HG03565 (cell line): ENCODE measurements at regions not wholly inside any gene's neighbourhood (a gene's known extent, or its start where the extent isn't known, plus 50 kb on each side); places are given as distances from the start of the nearest gene placed in this dataset.
"Not testable (repeated sequence)": the region's sequence is repeated elsewhere in the genome, so short reads cannot be mapped to it uniquely, and the experiment has no call there.

Experiments
- ATAC-seq: cut with Tn5 transposase; IDR thresholded peaks from one replicate; pipeline ENCODE4 v1.9.1; 2021; ENCODE audit warnings: mild to moderate bottlenecking, moderate library complexity; ENCODE audit not compliant: unreplicated experiment

DNA sequence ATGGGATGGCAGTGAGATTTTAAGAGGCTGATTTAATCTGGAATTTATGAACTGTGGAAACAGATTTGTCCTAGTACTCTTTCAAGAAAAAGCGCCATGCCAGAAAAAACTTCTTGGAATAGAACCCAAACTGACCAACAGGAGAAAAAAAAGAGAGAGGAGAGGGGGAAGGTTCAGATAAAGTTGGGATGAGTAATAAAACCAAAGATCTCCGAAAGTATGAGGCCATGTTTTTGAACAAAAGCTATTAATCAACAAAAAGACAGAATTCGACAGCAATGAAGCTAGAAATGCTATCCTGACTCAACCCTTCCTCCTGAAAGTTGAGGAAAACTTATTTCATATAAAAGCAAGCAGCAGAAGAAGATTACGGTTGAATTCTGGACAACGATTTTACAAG is 135.5 kb downstream of the CEMIP2 start:
- no peak for ATAC-seq

DNA sequence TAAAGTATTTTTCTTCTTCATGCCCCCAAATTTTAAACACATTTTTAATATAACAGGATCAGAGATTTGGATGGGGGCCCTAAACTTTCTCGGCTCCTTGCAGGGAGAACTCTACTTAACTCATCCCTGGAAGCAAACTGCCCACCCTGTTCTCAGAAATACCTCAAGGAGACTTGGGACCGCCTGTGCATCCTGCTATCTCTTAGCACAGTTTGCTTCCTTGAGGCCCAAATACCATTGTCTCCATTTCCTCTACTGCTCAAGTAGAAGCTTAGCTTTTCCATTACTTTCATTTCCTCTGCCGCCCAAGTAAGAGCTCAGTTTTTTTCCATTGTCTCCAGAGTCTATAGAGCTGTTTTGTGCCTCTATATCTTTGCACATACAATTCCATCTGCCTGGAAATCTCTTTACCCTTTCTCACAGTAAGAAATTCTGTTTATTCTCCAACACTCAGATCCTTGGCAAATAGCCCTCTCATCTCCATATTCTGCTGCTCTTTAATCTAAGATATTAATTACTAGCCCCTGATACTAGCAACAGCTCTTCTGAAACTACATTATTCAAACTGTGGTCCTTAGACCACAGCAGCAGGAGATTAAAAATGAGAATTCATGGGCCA is 137.8 kb downstream of the CEMIP2 start:
- ATAC-seq, result no peak

DNA sequence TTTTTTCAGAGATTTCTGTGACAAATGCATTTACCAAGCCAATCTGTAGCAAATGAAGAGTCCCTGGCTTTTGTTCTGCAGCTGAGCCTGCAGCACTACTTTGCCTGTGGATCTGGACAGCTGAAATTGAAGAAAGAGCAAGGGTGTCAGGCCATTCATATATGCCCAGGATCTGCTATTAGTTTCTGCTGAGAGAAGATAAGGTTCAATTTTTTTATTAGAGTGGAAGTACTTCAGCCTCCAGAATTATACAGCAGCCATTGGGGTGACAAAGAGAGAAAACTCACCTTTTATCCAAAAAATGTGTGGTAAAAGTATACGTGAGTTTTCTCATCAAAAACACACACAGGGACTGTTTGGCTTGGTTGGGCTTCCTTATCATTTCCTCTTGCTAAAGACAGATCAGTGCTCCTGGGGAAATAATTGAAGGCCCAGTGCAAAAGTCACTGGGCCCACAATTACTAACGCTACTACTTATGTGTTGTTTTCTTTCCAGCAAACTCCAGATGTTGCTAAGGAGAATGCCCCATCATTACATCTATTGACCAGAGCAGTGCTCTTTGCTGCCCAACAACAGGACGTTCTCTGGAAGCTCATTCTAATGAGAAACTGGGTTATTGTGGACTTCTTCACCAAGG is 138.6 kb downstream of the CEMIP2 start:
- no peak for ATAC-seq

DNA sequence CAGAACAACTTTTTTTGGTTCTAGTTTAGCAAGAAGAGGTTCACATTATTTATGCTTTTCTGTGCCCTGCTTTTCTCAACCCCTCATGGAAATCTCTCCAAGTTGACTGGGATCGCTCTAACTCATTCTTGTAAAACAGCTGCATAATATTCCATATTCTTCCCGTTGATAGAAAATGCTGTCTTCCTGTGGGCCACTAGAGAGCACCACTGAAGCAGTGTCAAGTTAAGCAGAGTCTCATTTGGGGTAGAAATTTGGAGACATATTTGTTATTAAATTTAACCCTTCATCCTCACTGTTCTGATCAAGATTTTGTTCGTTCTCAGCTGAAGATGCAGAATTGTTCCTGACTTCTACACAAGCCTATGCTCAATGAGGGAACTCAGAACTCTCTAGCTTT is 140.1 kb downstream of the CEMIP2 start:
- no peak for ATAC-seq

DNA sequence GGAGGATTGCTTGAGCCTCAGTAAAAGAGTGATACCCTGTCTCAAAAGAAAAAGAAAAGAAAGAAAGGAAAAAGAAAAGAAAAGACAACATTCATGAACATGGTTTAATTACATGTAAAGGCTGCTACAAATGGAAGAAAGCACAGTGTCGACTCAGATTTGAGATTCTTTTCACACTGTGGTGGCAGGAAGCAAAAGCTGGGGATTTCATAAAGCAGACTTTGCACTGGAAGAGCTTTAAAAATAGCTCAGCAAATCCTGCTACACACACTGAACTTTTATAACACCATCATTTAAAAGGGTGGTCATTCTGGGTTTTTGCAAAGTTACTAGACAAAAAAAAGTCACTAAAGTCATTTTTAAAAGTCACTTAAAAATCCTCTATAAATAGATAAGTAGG is 140.8 kb downstream of the CEMIP2 start:
- ATAC-seq, result no peak

DNA sequence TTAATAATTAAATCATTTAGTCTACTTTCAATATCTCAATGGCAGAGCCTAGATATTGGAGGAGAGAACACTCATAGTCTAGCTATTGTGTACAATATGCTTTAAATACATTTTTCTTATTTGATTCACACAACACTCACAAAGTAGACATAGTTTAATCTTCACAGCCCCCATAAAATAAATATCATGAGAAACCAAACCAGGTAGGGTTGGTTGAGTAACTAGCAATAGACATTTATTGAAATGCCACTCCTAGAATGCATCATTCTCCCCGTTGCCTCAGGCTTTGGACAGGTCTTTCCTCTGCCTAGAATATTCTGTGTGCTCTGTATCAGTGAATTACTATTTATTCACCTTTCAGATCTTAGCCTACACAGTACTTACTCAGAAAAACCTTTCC is 141.9 kb downstream of the CEMIP2 start:
- no peak for ATAC-seq

DNA sequence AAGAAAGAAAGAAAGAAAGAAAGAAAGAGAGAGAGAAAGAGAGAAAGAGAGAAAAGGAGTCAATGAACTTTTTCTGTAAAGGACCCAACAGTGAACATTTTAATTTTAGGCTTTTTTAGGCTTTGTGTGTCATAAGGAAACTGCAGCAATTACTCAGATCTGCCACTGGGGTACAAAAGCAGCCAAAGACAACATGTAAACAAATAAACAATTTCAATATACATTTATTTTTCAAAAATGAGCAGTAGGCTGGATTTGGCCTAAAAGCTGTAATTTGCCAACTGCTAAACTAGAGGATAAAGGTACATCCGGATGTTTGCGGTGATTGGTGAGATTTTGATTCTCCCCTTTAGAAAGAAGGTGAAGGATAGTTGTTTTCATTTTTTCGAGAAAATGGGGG is 143.6 kb downstream of the CEMIP2 start:
- no peak for ATAC-seq

DNA sequence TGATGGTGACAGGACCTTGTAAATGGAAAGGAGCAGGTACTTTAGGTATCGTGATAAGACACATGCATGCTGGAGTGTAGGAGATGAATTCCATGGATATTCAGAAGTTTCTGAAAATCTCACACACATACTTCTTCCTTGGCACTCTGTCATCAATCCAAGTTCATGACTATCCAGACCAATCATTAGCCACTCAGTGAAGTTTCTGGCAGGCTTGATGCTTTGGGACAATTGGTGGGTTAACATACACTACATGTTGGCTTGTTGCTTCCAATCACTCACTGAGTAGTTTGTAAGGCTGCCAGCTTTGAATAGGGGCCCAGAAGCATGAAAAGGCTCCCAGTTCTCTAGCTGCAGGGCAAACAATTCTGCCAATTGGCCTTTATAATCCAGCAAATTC is 147.6 kb downstream of the CEMIP2 start:
- no peak for ATAC-seq

DNA sequence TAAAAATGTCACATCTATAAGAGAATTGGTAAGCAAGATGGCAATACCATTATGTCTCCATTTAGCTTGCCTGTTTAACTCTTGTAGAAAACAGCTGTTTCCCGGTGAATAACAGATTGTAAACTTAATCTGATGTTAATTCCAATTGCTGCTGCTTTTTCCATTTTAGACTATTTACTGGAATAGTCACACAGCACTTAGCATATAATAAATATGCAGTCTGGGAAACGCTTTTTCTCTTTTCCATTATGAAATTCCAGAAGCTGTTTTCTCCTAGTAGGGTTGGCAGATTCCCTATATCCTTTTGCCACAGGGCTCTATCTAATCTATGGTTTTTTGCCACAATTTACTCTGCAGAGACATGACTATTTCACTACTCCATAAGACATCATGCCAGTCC is 148.0 kb downstream of the CEMIP2 start:
- no peak for ATAC-seq

DNA sequence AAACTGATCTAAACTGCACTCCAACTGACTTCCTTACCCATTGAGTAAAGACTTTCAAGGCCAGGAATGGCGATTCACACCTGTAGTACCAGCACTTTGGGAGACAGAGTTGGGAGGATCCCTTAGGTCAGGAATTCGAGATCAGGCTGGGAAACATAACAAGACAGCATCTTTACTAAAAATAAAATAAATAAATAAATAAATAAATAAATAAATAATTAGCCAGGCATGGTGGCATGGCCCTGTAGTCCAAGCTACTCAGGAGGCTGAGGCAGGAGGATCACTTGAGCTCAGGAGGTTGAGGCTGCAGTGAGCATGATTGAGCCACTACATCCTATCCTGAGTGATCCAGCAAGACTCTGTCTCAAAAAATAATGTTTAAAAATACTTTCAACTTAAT is 148.4 kb downstream of the CEMIP2 start:
- no peak for ATAC-seq

DNA sequence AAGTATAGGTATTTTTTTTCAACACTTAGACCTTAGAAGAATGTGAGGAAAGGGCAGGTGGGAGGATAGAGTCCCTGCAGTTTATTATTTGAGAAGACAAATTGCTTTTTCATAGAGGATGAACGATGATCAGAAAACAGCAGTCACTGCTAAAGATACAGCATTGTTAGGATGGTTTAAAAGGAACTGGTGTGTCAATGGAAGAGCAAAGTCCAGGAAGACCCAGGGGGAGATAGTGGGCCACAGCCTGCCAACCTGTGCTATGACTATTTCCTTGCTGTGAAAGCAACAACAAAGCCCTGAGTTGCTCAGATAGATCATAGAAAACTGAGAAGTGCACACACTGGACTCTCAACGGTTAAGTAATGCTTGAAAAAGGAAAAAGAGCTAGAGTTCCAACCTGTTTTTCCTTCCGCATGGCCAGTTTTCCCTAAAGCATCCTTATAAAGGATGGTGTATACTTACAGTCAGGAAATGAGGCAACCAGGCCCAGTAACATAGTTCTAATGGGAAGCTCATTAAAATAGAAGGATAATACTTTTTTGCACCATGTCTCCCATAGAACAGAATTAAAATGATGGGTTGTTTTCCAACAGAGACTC is 153.8 kb downstream of the CEMIP2 start:
- ATAC-seq, result no peak

DNA sequence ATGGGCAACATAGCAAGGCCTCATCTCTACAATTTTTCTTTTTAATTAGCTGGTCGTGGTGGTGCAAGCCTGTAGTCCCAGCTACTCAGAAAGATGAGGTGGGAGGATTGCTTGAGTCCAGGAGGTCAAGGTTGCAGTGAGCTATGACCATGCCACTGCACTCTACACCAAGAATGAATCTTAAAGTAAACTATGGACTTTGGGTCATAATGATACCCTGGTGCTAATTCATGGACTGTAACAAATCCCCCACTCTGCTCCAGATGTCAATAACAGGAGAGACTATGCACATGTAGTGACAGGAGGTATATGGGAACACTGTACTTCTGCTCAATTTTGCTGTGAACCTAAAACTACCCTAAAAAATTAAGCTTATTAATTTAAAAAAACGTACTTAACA is 155.4 kb downstream of the CEMIP2 start:
- no peak for ATAC-seq

DNA sequence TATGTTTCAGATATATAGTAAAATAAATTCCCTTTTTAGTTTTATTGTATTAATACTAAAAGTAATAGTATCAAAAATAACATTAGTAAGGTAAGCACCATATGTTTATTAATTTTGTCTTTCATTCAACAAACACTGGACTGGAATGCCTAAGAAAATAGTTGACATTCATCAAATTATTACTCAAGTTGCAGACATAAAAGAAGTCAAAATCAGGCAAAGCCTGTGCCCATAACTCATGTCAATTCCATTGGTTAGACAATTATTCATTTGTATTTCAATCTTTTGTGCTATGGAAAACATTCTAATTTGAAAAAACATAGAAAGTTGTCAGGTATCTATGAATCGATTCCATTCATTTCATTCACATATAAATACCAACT is 158.9 kb downstream of the CEMIP2 start:
- ATAC-seq, result no peak

DNA sequence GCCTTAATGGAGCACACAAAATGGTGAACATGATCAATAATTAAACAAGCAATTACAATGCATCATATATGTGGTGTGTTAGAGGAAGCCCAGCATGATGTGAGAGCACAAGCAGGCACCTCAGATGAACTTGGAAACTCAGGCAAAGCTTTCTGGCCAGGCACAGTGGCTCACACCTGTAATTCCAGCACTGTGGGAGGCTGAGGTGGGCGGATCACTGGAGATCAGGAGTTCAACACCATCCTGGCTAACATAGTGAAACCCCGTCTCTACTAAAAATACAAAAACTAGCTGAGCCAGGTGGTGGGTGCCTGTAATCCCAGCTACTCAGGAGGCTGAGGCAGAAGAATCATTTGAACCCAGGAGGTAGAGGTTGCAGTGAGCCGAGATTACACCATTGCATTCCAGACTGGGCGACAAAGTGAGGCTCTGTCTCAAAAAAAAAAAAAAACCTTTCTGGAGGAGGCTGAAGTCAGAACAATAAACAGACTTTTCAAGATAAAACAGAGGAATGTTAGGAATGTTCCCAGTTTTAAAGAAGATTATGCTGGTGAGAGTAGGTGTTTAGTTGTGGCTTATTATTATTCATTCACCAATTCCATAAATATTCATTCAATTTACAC is 159.4 kb downstream of the CEMIP2 start:
- no peak for ATAC-seq

DNA sequence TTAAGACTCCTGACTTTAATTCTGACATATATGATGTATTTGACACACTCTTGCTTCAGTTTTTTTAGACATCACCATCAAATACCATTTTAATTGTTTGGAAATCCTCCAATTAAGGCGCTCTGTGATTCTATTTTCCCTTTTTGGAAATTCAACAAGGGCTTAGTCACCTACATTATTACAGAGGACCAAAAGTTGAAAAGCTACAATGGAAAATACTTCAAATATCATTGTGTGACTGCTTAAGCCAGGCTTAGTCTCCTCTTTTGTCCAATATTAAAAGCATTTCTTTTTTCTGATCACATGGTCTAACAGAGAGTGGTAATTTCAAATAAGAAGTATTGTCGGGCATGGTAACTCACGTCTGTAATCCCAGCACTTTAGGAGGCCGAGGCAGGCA is 160.3 kb downstream of the CEMIP2 start:
- ATAC-seq, result no peak

DNA sequence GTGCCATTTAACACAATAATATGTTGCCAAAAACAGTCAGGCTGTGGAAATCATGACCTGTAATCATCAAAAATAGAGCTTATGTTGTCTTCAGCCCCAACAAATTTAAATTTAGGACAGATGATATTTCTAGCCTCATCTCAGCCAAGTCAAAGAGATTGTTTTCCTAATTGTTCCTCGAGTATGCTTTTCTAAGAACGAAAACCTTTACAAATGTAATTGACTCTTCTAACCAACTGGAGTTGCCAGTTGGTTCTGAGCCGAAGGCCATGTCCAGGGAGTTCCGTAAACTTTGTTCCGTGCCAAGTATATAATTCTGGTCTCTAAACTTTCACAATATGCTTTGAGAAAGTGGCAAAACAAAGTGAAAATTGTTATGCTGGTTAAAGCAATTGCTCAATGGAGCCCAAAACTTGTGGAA is 160.8 kb downstream of the CEMIP2 start:
- ATAC-seq, result no peak

DNA sequence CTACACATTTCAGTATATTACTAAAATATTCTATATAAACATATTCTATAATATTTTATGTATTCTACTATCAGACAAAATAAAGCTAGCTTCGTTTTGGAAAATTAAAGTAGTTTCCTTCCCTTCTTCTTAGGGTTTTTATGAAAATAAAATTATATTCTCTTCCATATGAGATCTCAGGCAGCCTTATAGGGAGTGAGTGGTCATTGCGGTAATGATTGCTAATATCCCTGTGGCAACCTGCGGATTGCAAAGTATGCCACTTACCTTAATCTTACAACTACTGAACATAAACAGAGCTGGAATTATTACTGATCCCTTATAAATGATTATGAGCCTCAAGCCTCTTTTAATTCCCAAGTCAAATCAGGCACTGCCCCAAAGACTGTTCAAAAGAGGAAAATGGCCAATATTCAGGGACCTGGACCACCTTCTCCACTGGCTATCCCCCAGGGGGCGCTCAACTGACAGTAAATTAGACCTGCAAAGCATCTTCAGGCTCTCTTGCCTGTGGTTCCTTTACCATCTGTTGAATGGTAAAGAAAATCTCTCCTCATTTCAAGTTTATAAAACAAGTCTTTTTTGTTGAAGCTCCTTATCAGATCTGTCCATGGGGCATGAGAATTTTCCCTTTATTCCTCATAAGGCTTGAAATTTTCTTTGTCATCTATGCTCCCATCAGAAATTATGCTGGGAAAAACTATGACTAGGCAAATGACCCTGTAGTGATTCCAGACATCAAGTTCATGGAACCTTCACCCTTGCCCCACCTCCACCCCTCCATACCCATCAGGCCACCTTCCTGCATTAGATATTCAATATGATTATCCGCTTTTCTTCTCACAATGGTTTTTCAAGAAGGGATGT is 163.9 kb downstream of the CEMIP2 start:
- peak; percentile 89 for ATAC-seq

DNA sequence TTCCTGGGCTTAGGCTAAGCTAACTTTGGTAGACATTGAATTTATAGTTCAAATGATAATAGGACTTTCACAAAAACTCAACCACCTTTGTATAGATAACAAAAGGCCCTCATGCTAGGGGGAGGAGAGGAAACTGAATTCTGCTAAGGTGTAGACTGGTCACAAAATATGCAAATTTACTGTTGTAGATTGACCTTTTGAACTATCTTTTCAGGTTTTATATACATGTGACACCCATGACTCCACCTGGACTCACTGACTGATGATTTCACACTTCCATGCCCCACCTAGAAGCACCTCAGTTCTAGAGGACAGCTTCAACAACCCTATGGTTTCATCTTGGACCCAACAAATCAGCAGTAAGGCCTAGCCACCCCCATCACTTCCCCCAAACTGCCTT is 165.7 kb downstream of the CEMIP2 start:
- ATAC-seq, result no peak

DNA sequence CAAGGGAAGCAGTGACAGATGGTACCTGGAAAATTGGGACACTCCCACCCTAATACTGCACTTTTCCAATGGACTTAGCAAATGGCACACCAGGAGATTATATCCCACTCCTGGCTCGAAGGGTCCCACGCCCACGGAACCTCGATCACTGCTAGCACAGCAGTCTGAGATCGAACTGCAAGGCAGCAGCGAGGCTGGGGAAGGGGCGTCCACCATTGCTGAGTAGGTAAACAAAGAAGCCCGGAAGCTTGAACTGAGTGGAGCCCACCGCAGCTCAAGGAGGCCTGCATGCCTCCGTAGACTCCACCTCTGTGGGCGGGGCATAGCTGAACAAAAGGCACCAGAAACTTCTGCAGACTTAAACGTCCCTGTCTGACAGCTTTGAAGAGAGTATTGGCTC is 172.6 kb downstream of the CEMIP2 start:
- not testable (repeated sequence) for ATAC-seq

DNA sequence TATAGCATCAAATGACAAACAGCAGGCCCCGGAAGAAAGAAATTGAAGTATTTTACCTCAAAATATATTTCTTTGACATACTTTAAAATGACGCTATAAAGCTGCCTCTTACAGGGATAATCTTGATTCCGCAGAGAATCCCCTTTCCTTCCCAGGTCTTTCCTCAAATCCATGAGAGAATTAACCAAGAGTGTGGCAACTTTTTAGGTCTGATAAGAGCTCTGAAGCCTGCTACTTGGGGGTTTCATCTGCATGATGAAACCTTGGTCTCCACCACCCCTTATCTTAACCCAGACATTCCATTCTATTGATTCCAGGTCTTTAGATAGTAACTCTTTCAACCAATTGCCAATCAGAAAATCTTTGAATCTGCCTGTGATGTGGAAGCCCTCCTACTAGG is 173.8 kb downstream of the CEMIP2 start:
- no peak for ATAC-seq

DNA sequence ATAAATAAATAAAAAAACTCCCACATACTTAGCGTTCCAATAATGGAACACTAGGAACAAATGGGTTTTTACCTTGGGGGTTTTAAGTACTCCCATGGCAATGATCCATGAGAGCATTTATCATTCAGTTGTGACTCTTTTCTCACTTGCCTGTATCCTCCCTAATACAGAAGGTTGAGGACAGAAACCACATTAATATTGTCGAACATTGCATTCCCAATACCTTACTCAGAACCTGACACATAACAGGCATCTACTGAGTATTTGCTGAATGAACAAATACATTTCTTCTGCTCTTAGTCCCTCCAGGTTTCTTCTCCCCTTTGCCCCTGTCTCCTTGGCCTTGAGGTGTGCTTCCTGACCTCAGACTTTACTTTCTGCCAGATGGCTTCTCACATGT is 175.9 kb downstream of the CEMIP2 start:
- no peak for ATAC-seq
